ENCODE measurements at regions not wholly inside any gene's neighbourhood (a gene's known extent, or its start where the extent isn't known, plus 50 kb on each side); places are given as distances from the start of the nearest gene placed in this dataset.

- intact Hi-C loops (cut with micrococcal nuclease) = no loop called here
- peaks cover 5% of the 10 kb centered on the region for H3K9me3 Mint-ChIP-seq
- H3K36me3 Mint-ChIP-seq (ENCODE audit: low read depth) = no peaks in the 10 kb centered on the region
- no peak overlapping the region for H3K4me3 Mint-ChIP-seq (ENCODE audit: low read depth)
- no peak for DNase-seq (ENCODE audit: low spot score)
- no peaks in the 10 kb centered on the region for H3K4me1 Mint-ChIP-seq (ENCODE audit: low read depth)
- peaks cover 8% of the 10 kb centered on the region for H3K27me3 Mint-ChIP-seq (ENCODE audit: low read depth)
- no peak overlapping the region for H3K27ac Mint-ChIP-seq
These were observed 540.3 kb upstream of the MGMT start for GRCh38 chr10:128926711-128927110.

DNA sequence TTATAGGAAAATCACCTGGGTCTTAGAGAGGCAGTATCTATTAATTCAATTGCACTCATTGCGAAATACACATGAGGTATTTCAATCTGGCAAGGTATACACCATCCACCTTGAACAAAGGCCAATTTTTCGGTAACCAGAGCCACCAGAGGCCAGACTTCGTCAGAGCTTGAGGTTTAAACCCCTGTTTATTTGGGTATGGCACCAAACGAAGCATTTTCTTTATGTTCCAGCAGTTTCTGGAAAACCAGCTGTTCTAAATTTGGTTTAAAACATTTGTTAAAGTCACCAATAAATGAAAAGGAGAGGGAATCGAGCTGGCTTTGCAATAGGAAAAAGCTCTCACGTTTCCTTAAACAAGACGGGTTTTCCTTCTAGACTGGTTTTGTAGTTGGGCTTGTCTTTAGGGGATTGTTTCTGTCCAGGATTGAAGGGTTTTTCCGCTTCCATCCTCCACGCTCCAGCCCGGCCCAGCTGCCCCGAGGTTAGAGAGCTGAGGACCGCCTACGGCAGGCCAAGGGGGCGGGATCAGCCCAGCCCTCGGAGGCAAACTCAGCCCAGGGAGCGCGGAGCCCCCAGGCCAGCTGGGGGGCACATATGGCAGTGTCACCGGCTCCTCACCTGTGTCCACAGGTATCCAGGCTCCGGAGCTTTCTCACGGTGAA, 539.4 kb upstream of the MGMT start:
- DNase-seq (ENCODE audit: low spot score) = no peak
- H3K9me3 Mint-ChIP-seq = peaks cover 5% of the 10 kb centered on the region

DNA sequence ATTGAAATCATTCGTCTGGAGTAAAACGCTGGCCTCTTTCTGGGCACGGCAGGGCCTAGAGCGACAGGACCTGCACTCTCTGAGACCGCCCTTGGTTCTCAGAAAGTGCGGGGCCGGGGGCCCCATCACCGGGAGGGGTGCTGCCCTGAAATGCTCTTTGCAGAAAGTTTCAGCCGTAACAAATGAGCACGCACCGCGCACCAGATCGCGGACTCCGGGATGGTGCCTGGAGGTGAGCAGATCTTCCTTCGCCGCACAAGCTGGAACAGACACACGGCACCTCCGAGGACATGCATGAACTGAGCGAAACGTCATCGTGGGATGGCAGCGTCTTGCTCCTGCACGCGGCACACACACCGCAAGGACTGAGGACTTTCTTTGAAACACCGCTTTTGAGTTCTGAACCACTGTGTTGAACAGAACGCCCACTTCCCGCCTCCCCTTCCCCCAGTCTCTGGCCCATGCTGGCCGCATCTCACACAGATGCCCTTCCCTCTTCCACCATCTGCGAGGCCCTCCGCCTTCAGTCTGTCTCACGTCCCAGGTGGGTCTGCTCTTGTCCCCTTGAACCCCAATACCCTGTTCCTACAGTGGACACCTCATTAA, 538.7 kb upstream of the MGMT start:
- no peak overlapping the region for H3K27ac Mint-ChIP-seq
- no peaks in the 10 kb centered on the region for H3K4me1 Mint-ChIP-seq (ENCODE audit: low read depth)
- H3K4me3 Mint-ChIP-seq (ENCODE audit: low read depth) = no peak overlapping the region
- no peak for DNase-seq (ENCODE audit: low spot score)
- H3K36me3 Mint-ChIP-seq (ENCODE audit: low read depth) = no peaks in the 10 kb centered on the region
- peaks cover 8% of the 10 kb centered on the region for H3K27me3 Mint-ChIP-seq (ENCODE audit: low read depth)
- peaks cover 5% of the 10 kb centered on the region for H3K9me3 Mint-ChIP-seq
- intact Hi-C loops (cut with micrococcal nuclease) = no loop called here

More for the DNA sequence above, 539.4 kb upstream of the MGMT start:
- intact Hi-C loops (cut with micrococcal nuclease) = no loop called here
- peaks cover 8% of the 10 kb centered on the region for H3K27me3 Mint-ChIP-seq (ENCODE audit: low read depth)
- no peaks in the 10 kb centered on the region for H3K36me3 Mint-ChIP-seq (ENCODE audit: low read depth)
- H3K27ac Mint-ChIP-seq = no peak overlapping the region
- H3K4me1 Mint-ChIP-seq (ENCODE audit: low read depth) = no peaks in the 10 kb centered on the region
- H3K4me3 Mint-ChIP-seq (ENCODE audit: low read depth) = no peak overlapping the region

DNA sequence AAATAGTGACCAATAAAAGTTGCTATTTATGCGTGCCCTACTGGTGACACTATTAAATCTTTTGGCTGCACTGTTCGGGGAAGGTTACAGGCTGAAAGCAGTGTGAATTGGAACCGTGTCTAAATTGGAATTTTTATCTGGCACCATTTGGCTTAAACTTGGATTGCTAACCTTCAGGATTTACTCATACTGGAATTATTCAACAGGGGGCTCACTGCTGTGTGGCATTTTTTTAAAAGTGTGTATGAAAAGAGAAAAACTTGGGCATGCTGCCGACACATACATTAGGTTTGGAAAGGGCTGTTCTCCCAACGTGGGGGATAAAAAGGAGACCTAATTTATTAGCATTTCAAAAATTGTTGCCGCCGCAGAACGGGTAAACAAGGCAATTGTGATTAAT, 537.9 kb upstream of the MGMT start:
- Mint-ChIP-seq H3K4me3 (ENCODE audit: low read depth) (no peak overlapping the region), H3K27ac (no peak overlapping the region), H3K9me3 (peaks cover 5% of the 10 kb centered on the region), H3K36me3 (ENCODE audit: low read depth) (no peaks in the 10 kb centered on the region), H3K27me3 (ENCODE audit: low read depth) (peaks cover 8% of the 10 kb centered on the region), H3K4me1 (ENCODE audit: low read depth) (peaks cover 1% of the 10 kb centered on the region)
- DNase-seq (ENCODE audit: low spot score) = no peak
- intact Hi-C loops (cut with micrococcal nuclease) = no loop called here

GRCh38 chr10:128929767-128930166, 537.3 kb upstream of the MGMT start:
- no peaks in the 10 kb centered on the region for H3K9me3 Mint-ChIP-seq
- H3K27ac Mint-ChIP-seq = no peak overlapping the region
- H3K36me3 Mint-ChIP-seq (ENCODE audit: low read depth) = no peaks in the 10 kb centered on the region
- DNase-seq (ENCODE audit: low spot score) = no peak
- no peak overlapping the region for H3K4me3 Mint-ChIP-seq (ENCODE audit: low read depth)
- intact Hi-C loops (cut with micrococcal nuclease) = no loop called here
- H3K4me1 Mint-ChIP-seq (ENCODE audit: low read depth) = peaks cover 5% of the 10 kb centered on the region
- H3K27me3 Mint-ChIP-seq (ENCODE audit: low read depth) = peaks cover 8% of the 10 kb centered on the region

GRCh38 chr10:128930515-128930914, 536.5 kb upstream of the MGMT start:
- intact Hi-C loops (cut with micrococcal nuclease) = no loop called here
- no peak for DNase-seq (ENCODE audit: low spot score)
- Mint-ChIP-seq H3K9me3 (no peaks in the 10 kb centered on the region), H3K4me3 (ENCODE audit: low read depth) (no peak overlapping the region), H3K27ac (no peak overlapping the region), H3K4me1 (ENCODE audit: low read depth) (peaks cover 10% of the 10 kb centered on the region), H3K36me3 (ENCODE audit: low read depth) (no peaks in the 10 kb centered on the region), H3K27me3 (ENCODE audit: low read depth) (peaks cover 8% of the 10 kb centered on the region)

DNA sequence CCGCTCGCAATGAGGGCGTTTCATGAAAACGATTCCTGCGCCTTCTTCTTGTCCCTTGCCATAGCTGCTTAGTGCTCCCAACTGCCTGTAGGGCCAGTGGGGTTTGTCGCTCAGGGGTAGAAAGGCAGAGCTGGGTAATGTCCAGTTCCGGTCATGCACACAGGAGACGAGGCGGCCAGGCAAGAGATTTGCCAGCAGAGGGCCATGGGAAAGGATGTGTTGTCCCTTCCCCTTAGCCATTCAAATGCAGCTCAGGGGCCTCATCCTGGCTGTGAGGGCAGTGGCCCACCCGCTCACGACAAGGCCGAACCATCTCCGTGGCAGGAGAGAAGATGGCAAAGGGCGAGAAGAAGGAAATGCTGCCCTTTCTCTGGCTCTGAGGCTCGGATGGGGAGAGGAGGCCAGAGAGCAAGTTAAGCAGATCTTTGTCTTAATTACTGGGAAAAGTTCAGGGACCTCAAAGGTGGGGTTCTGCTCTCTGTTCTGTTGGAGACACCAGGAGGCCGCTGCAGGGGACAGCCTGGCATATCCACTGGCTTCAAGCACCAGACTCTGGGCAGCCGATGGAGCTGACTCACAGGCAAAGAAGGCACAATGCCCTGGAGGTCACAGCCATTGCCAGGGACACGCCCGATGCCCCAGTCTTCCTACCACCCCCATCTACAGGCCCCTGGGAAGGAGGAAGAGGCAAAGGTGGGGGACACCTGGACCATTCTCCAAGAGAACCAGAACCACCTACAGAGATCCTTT, 534.8 kb upstream of the MGMT start:
- peaks cover 8% of the 10 kb centered on the region for H3K27me3 Mint-ChIP-seq (ENCODE audit: low read depth)
- intact Hi-C loops (cut with micrococcal nuclease) = no loop called here
- no peak overlapping the region for H3K4me3 Mint-ChIP-seq (ENCODE audit: low read depth)

GRCh38 chr10:128934492-128934891, 532.5 kb upstream of the MGMT start:
- DNase-seq (ENCODE audit: low spot score) = no peak
- H3K27me3 Mint-ChIP-seq (ENCODE audit: low read depth) = peaks cover 3% of the 10 kb centered on the region
- H3K4me3 Mint-ChIP-seq (ENCODE audit: low read depth) = no peak overlapping the region
- intact Hi-C loops (cut with micrococcal nuclease) = no loop called here
- H3K9me3 Mint-ChIP-seq = no peaks in the 10 kb centered on the region
- H3K36me3 Mint-ChIP-seq (ENCODE audit: low read depth) = no peaks in the 10 kb centered on the region
- H3K27ac Mint-ChIP-seq = no peak overlapping the region
- peaks cover 13% of the 10 kb centered on the region for H3K4me1 Mint-ChIP-seq (ENCODE audit: low read depth)

More for the DNA sequence above, 534.8 kb upstream of the MGMT start:
- no peaks in the 10 kb centered on the region for H3K9me3 Mint-ChIP-seq
- no peak overlapping the region for H3K27ac Mint-ChIP-seq
- H3K4me1 Mint-ChIP-seq (ENCODE audit: low read depth) = peaks cover 13% of the 10 kb centered on the region
- no peak for DNase-seq (ENCODE audit: low spot score)
- H3K36me3 Mint-ChIP-seq (ENCODE audit: low read depth) = no peaks in the 10 kb centered on the region

DNA sequence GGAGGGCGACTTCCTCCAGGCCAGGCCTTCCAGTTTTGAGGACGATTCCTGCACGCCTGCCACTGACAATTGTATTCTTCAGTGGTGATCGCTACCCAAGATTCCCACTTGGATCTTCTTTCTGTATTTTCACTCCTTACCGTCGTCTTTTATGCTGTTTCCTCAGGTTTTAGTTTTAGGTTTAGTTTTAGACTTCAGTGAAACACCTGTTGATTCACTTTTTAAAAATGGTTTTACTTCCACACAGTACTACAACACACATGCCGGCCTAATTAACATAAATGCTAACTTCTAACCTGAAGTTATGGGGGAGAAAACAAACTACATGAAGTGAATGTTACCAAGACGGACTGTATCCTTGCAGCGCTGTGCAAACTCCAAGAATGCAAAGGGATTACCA, 530.6 kb upstream of the MGMT start:
- Mint-ChIP-seq H3K9me3 (no peaks in the 10 kb centered on the region), H3K4me3 (ENCODE audit: low read depth) (no peak overlapping the region), H3K27me3 (ENCODE audit: low read depth) (peaks cover 2% of the 10 kb centered on the region), H3K36me3 (ENCODE audit: low read depth) (no peaks in the 10 kb centered on the region), H3K4me1 (ENCODE audit: low read depth) (peaks cover 13% of the 10 kb centered on the region), H3K27ac (no peak overlapping the region)
- no peak for DNase-seq (ENCODE audit: low spot score)
- intact Hi-C loops (cut with micrococcal nuclease) = no loop called here

GRCh38 chr10:128938558-128938957, 528.5 kb upstream of the MGMT start:
- intact Hi-C loops (cut with micrococcal nuclease) = no loop called here
- no peak for DNase-seq (ENCODE audit: low spot score)
- Mint-ChIP-seq H3K27me3 (ENCODE audit: low read depth) (no peaks in the 10 kb centered on the region), H3K4me1 (ENCODE audit: low read depth) (peaks cover 13% of the 10 kb centered on the region), H3K27ac (no peak overlapping the region), H3K9me3 (no peaks in the 10 kb centered on the region), H3K36me3 (ENCODE audit: low read depth) (no peaks in the 10 kb centered on the region), H3K4me3 (ENCODE audit: low read depth) (no peak overlapping the region)

- H3K36me3 Mint-ChIP-seq (ENCODE audit: low read depth) = no peaks in the 10 kb centered on the region
- intact Hi-C loops (cut with micrococcal nuclease) = no loop called here
- H3K9me3 Mint-ChIP-seq = peaks cover 8% of the 10 kb centered on the region
- no peaks in the 10 kb centered on the region for H3K27me3 Mint-ChIP-seq (ENCODE audit: low read depth)
- H3K4me3 Mint-ChIP-seq (ENCODE audit: low read depth) = no peak overlapping the region
- DNase-seq (ENCODE audit: low spot score) = no peak
- no peak overlapping the region for H3K27ac Mint-ChIP-seq
- peaks cover 7% of the 10 kb centered on the region for H3K4me1 Mint-ChIP-seq (ENCODE audit: low read depth)
These were observed 527.0 kb upstream of the MGMT start for GRCh38 chr10:128940081-128940480.

GRCh38 chr10:128943111-128943510, 523.9 kb upstream of the MGMT start:
- Mint-ChIP-seq H3K27ac (no peak overlapping the region), H3K27me3 (ENCODE audit: low read depth) (no peaks in the 10 kb centered on the region), H3K4me3 (ENCODE audit: low read depth) (no peak overlapping the region), H3K36me3 (ENCODE audit: low read depth) (no peaks in the 10 kb centered on the region), H3K9me3 (peaks cover 21% of the 10 kb centered on the region), H3K4me1 (ENCODE audit: low read depth) (no peaks in the 10 kb centered on the region)
- intact Hi-C loops (cut with micrococcal nuclease) = no loop called here
- DNase-seq (ENCODE audit: low spot score) = no peak

DNA sequence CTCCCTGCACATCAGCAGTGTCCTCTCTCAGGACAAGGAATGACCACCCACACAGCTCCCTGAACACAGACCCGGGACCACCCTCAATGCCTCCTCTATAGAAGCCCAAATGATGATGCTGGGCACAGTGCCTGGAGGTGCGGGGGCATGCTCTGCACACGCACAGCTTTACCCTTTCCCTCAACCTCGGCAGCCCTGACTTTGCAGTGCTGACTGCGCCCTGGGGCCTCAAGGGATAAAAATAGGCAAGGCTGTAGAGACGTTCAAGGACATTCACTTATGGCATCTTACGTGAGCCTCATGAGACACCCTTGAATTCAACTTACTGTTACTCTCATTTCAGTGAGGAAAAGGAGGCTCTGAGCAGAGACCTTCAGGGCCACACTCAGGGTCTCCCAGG, 521.6 kb upstream of the MGMT start:
- intact Hi-C loops (cut with micrococcal nuclease) = no loop called here
- H3K4me3 Mint-ChIP-seq (ENCODE audit: low read depth) = no peak overlapping the region
- no peak overlapping the region for H3K27ac Mint-ChIP-seq
- H3K27me3 Mint-ChIP-seq (ENCODE audit: low read depth) = no peaks in the 10 kb centered on the region
- no peaks in the 10 kb centered on the region for H3K36me3 Mint-ChIP-seq (ENCODE audit: low read depth)
- no peak for DNase-seq (ENCODE audit: low spot score)
- H3K4me1 Mint-ChIP-seq (ENCODE audit: low read depth) = no peaks in the 10 kb centered on the region
- H3K9me3 Mint-ChIP-seq = peaks cover 21% of the 10 kb centered on the region

Measured in activated T-helper 2 cell treated with anti-CD3 and anti-CD28 coated beads, Interferon-gamma antibody, Interleukin-2, Interleukin-4, amounts not matched to agents 10 μg/mL and 5 μg/mL and 100 μg/mL, durations not matched to agents 14 hours and 24 hours and 36 hours (primary cell).